ENCODE measurements at regions not wholly inside any gene's neighbourhood (a gene's known extent, or its start where the extent isn't known, plus 50 kb on each side); places are given as distances from the start of the nearest gene placed in this dataset.

DNA sequence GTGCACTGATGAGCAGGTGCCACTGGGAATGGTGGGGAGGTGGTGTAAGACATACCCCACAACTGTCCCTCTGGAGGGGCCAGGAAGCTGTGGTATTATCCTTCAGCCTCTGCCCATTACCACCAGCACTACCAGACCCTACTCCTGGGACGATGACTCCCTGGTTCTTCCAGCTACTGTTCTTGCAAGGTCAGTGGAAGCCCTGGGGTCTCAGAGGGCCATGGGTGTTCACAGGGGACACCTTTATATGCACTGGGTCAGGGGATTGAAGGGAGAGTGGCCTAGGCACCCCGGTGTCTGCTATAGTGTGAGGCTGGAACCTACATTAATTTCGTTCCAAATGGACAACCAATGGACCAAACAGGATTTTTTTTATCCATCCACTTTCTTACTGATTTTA is 94.7 kb upstream of the SLC22A11 start:
- TF ChIP-seq, protein P1, sequence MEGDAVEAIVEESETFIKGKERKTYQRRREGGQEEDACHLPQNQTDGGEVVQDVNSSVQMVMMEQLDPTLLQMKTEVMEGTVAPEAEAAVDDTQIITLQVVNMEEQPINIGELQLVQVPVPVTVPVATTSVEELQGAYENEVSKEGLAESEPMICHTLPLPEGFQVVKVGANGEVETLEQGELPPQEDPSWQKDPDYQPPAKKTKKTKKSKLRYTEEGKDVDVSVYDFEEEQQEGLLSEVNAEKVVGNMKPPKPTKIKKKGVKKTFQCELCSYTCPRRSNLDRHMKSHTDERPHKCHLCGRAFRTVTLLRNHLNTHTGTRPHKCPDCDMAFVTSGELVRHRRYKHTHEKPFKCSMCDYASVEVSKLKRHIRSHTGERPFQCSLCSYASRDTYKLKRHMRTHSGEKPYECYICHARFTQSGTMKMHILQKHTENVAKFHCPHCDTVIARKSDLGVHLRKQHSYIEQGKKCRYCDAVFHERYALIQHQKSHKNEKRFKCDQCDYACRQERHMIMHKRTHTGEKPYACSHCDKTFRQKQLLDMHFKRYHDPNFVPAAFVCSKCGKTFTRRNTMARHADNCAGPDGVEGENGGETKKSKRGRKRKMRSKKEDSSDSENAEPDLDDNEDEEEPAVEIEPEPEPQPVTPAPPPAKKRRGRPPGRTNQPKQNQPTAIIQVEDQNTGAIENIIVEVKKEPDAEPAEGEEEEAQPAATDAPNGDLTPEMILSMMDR (IDR thresholded peaks at IDR 0.05; ENCODE audit: poor library complexity) = no peak
- no peak for TF ChIP-seq EZH2 (IDR thresholded peaks at IDR 0.05; ENCODE audit: borderline replicate concordance)

Measured in hepatocyte (in vitro differentiated cells).